ENCODE measurements at regions not wholly inside any gene's neighbourhood (a gene's known extent, or its start where the extent isn't known, plus 50 kb on each side); places are given as distances from the start of the nearest gene placed in this dataset.

DNA sequence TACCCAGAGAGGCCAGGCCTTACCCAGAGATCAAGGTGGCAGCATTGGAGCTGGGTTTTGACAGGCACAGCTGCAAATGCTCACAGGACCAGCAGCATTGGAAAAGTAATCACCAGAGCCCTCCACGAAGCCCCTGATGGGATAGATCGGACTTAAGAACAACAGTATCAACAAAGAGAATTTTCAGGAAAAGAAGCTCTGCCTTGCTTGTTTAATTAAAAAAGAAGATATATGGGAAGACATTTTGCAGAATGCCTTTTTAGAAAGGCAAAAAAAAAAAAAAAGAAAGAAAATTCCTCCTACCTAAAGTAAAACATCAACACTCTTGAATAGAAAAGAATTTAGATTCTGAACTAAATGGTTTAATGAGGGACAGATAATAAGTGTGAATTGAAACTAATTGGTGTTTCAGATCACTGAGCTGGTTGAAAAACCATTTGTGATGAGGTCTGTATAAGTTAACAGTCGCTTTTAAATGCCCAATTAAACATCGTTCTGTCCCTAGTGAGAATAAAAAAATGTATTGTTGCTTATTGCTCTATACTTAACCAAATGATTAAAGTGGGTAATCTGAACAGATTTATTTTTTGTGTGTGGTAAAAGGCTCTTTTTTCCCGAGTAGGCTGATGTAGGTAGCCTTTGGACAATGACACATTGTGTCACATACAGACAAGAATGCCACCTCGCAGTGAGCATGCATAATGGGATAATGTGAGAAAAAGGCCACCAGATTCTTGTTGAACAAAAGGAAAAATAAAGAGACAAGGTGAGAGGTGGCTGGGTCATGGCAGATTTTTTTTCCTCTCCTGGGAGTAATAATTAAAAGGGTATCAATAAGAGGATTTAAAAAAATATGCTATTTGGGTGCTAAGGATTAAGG is 93.0 kb upstream of the ARGLU1 start:
- H3K79me1 ChIP-seq (ENCODE audit: insufficient read depth, low read depth, low read length, poor library complexity, severe bottlenecking), result no peaks in the 10 kb centered on the region
- H3K4me2 ChIP-seq (ENCODE audit: insufficient read depth, insufficient read length, low read length), result no peak overlapping the region
- H3K18ac ChIP-seq (ENCODE audit: insufficient read length, low read depth, low read length), result no peak overlapping the region
- no peak overlapping the region for H3K4ac ChIP-seq (ENCODE audit: low read depth, low read length)
- H4K8ac ChIP-seq (replicated peaks; ENCODE audit: insufficient read length, low read depth, low read length), result no peak overlapping the region
- no peak overlapping the region for H2BK120ac ChIP-seq (ENCODE audit: low read depth, low read length, poor library complexity, severe bottlenecking)
- DNase-seq, result no peak
- Mint-ChIP-seq H3K27ac (no peak overlapping the region), H3K9me3 (no peaks in the 10 kb centered on the region), H3K4me1 (peaks cover 7 to 9% of the 10 kb centered on the region in 2 experiments; a peak in 3 of 4 replicates), H3K27me3 (ENCODE audit: low read depth) (no peaks in the 10 kb centered on the region), H3K4me3 (no peak overlapping the region), H3K36me3 (ENCODE audit: insufficient read depth in 1 of 3, low read depth in 3 of 3) (no peaks in the 10 kb centered on the region; a peak in 1 of 7 replicates)
- H4K20me1 ChIP-seq (ENCODE audit: control insufficient read depth, insufficient read depth, insufficient read length), result no peaks in the 10 kb centered on the region
- no peak overlapping the region for H2AK5ac ChIP-seq (ENCODE audit: insufficient read length, low read length)
- H3K79me2 ChIP-seq (ENCODE audit: insufficient read depth, low read length), result no peaks in the 10 kb centered on the region
- no peak overlapping the region for H3T11ph ChIP-seq (ENCODE audit: low read length)
- H3K14ac ChIP-seq (ENCODE audit: insufficient read depth, low read length), result no peak overlapping the region
- TF ChIP-seq, protein P1, sequence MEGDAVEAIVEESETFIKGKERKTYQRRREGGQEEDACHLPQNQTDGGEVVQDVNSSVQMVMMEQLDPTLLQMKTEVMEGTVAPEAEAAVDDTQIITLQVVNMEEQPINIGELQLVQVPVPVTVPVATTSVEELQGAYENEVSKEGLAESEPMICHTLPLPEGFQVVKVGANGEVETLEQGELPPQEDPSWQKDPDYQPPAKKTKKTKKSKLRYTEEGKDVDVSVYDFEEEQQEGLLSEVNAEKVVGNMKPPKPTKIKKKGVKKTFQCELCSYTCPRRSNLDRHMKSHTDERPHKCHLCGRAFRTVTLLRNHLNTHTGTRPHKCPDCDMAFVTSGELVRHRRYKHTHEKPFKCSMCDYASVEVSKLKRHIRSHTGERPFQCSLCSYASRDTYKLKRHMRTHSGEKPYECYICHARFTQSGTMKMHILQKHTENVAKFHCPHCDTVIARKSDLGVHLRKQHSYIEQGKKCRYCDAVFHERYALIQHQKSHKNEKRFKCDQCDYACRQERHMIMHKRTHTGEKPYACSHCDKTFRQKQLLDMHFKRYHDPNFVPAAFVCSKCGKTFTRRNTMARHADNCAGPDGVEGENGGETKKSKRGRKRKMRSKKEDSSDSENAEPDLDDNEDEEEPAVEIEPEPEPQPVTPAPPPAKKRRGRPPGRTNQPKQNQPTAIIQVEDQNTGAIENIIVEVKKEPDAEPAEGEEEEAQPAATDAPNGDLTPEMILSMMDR (conservative IDR thresholded peaks at IDR 0.05), result no peak
- no peaks in the 10 kb centered on the region for H3K27me3 ChIP-seq (ENCODE audit: insufficient read depth, low read length)
- no peak overlapping the region for H2BK20ac ChIP-seq (ENCODE audit: low read depth, low read length, poor library complexity, severe bottlenecking)
- H2BK5ac ChIP-seq (ENCODE audit: insufficient read length, low read length), result no peak overlapping the region
- no peaks in the 10 kb centered on the region for H3K4me1 ChIP-seq (ENCODE audit: insufficient read depth, low read length)
- no peak overlapping the region for H2AFZ ChIP-seq (ENCODE audit: low read length)
- no peak overlapping the region for H3K9ac ChIP-seq (ENCODE audit: extremely low read depth, insufficient read length, low read length)
- no peak overlapping the region for H3K56ac ChIP-seq (ENCODE audit: insufficient read length, low read depth, low read length)
- H3K23ac ChIP-seq (ENCODE audit: insufficient read length, low read depth, low read length), result no peak overlapping the region
- WGBS (ENCODE audit: extremely low coverage, insufficient read length, low lambda C conversion rate), result no CpG with 5 or more reads among the region's 6 CpGs
- H4K5ac ChIP-seq (ENCODE audit: insufficient read length, low read depth, low read length), result no peak overlapping the region
- no peaks in the 10 kb centered on the region for H3K9me3 ChIP-seq (ENCODE audit: control insufficient read depth, low read depth, low read length)
- H3K27ac ChIP-seq (ENCODE audit: insufficient read length, low read depth, low read length), result no peak overlapping the region
- H2BK15ac ChIP-seq (ENCODE audit: low read depth, low read length), result no peak overlapping the region
- no peaks in the 10 kb centered on the region for H3K23me2 ChIP-seq (ENCODE audit: insufficient read length, low read depth, low read length, poor library complexity, severe bottlenecking)
- H4K91ac ChIP-seq (ENCODE audit: insufficient read length, low read depth, low read length), result no peak overlapping the region
- no peak overlapping the region for H2BK12ac ChIP-seq (ENCODE audit: insufficient read length, low read depth, low read length)

Measured in H9 (cell line).